ENCODE measurements at regions not wholly inside any gene's neighbourhood (a gene's known extent, or its start where the extent isn't known, plus 50 kb on each side); places are given as distances from the start of the nearest gene placed in this dataset.

DNA sequence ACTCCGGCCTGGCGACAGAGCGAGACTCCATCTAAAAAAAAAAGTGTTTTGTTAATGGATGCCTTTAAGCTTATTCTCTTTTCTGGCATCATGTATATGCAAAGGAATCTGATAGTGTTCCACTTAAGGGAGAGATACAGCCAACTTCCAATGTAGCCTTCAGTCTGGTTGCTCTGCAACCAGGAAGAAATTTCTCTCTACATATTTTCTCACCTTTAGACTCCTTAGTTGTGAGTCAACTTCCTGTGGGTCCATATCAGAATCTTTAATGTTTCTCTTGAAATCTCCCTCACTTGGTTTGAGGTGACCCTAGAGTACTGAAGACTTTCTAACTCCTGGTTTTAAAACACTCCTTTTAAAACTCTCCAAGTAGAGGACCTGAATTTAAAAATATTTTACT, 340.4 kb downstream of the SLC6A15 start:
- TF ChIP-seq, protein P1, sequence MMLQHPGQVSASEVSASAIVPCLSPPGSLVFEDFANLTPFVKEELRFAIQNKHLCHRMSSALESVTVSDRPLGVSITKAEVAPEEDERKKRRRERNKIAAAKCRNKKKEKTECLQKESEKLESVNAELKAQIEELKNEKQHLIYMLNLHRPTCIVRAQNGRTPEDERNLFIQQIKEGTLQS (IDR thresholded peaks at IDR 0.05): no peak
- TF ChIP-seq, protein P2, sequence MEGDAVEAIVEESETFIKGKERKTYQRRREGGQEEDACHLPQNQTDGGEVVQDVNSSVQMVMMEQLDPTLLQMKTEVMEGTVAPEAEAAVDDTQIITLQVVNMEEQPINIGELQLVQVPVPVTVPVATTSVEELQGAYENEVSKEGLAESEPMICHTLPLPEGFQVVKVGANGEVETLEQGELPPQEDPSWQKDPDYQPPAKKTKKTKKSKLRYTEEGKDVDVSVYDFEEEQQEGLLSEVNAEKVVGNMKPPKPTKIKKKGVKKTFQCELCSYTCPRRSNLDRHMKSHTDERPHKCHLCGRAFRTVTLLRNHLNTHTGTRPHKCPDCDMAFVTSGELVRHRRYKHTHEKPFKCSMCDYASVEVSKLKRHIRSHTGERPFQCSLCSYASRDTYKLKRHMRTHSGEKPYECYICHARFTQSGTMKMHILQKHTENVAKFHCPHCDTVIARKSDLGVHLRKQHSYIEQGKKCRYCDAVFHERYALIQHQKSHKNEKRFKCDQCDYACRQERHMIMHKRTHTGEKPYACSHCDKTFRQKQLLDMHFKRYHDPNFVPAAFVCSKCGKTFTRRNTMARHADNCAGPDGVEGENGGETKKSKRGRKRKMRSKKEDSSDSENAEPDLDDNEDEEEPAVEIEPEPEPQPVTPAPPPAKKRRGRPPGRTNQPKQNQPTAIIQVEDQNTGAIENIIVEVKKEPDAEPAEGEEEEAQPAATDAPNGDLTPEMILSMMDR (IDR thresholded peaks at IDR 0.05; ENCODE audit: low read depth, low read length, missing input control): no peak
- TF ChIP-seq, protein P3, sequence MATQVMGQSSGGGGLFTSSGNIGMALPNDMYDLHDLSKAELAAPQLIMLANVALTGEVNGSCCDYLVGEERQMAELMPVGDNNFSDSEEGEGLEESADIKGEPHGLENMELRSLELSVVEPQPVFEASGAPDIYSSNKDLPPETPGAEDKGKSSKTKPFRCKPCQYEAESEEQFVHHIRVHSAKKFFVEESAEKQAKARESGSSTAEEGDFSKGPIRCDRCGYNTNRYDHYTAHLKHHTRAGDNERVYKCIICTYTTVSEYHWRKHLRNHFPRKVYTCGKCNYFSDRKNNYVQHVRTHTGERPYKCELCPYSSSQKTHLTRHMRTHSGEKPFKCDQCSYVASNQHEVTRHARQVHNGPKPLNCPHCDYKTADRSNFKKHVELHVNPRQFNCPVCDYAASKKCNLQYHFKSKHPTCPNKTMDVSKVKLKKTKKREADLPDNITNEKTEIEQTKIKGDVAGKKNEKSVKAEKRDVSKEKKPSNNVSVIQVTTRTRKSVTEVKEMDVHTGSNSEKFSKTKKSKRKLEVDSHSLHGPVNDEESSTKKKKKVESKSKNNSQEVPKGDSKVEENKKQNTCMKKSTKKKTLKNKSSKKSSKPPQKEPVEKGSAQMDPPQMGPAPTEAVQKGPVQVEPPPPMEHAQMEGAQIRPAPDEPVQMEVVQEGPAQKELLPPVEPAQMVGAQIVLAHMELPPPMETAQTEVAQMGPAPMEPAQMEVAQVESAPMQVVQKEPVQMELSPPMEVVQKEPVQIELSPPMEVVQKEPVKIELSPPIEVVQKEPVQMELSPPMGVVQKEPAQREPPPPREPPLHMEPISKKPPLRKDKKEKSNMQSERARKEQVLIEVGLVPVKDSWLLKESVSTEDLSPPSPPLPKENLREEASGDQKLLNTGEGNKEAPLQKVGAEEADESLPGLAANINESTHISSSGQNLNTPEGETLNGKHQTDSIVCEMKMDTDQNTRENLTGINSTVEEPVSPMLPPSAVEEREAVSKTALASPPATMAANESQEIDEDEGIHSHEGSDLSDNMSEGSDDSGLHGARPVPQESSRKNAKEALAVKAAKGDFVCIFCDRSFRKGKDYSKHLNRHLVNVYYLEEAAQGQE (IDR thresholded peaks at IDR 0.05): no peak
- no peak for TF ChIP-seq FOXA1 (IDR thresholded peaks at IDR 0.05)
- no peak for TF ChIP-seq EGR1 (IDR thresholded peaks at IDR 0.05; ENCODE audit: low read depth in 2 of 2)
- no peak for TF ChIP-seq RAD21 (IDR thresholded peaks at IDR 0.05)
- TF ChIP-seq, protein P4, sequence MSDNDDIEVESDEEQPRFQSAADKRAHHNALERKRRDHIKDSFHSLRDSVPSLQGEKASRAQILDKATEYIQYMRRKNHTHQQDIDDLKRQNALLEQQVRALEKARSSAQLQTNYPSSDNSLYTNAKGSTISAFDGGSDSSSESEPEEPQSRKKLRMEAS (IDR thresholded peaks at IDR 0.05): no peak
- TF ChIP-seq, protein P5, sequence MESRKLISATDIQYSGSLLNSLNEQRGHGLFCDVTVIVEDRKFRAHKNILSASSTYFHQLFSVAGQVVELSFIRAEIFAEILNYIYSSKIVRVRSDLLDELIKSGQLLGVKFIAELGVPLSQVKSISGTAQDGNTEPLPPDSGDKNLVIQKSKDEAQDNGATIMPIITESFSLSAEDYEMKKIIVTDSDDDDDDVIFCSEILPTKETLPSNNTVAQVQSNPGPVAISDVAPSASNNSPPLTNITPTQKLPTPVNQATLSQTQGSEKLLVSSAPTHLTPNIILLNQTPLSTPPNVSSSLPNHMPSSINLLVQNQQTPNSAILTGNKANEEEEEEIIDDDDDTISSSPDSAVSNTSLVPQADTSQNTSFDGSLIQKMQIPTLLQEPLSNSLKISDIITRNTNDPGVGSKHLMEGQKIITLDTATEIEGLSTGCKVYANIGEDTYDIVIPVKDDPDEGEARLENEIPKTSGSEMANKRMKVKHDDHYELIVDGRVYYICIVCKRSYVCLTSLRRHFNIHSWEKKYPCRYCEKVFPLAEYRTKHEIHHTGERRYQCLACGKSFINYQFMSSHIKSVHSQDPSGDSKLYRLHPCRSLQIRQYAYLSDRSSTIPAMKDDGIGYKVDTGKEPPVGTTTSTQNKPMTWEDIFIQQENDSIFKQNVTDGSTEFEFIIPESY (IDR thresholded peaks at IDR 0.05): no peak
- no peak for TF ChIP-seq RXRA (IDR thresholded peaks at IDR 0.05)
